ENCODE measurements at regions not wholly inside any gene's neighbourhood (a gene's known extent, or its start where the extent isn't known, plus 50 kb on each side); places are given as distances from the start of the nearest gene placed in this dataset.

GRCh38 chr9:96171728-96172127, 130.2 kb downstream of the HSD17B3 start:
- 87 to 96% methylated on average over 6 of the region's 6 CpGs for WGBS, 2 donors
- no peaks in the 10 kb centered on the region for H3K4me1 ChIP-seq (ENCODE audit: control insufficient read depth in 1 of 2, insufficient read depth in 2 of 2, low read length in 2 of 2)
- no peak for ATAC-seq (ENCODE audit: low FRiP score)
- DNase-seq = no peak
- H3K9me3 ChIP-seq (ENCODE audit: control insufficient read depth, low read length) = no peaks in the 10 kb centered on the region
- no peak overlapping the region for H3K27ac ChIP-seq (ENCODE audit: low read depth in 1 of 2, low read length in 2 of 2)
- H3K4me3 ChIP-seq (ENCODE audit: low read length in 2 of 2) = no peak overlapping the region
- H3K36me3 ChIP-seq (ENCODE audit: control insufficient read depth in 1 of 2, insufficient read depth in 2 of 2, low read length in 1 of 2) = no peaks in the 10 kb centered on the region
- intact Hi-C loops (cut with DNase I) = no loop called here
- no peaks in the 10 kb centered on the region for H3K27me3 ChIP-seq (ENCODE audit: control insufficient read depth in 1 of 2, insufficient read depth in 2 of 2, low read length in 1 of 2)

GRCh38 chr9:96169901-96170300, 132.1 kb downstream of the HSD17B3 start:
- DNase-seq = no peak
- no peak overlapping the region for H3K27ac ChIP-seq (ENCODE audit: low read depth in 1 of 2, low read length in 2 of 2)
- H3K36me3 ChIP-seq (ENCODE audit: control insufficient read depth in 1 of 2, insufficient read depth in 2 of 2, low read length in 1 of 2) = no peaks in the 10 kb centered on the region
- no peaks in the 10 kb centered on the region for H3K4me1 ChIP-seq (ENCODE audit: control insufficient read depth in 1 of 2, insufficient read depth in 2 of 2, low read length in 2 of 2)
- no peak overlapping the region for H3K4me3 ChIP-seq (ENCODE audit: low read length in 2 of 2)
- intact Hi-C loops (cut with DNase I) = no loop called here
- 95 to 97% methylated on average over 6 of the region's 6 CpGs for WGBS, 2 donors
- no peaks in the 10 kb centered on the region for H3K9me3 ChIP-seq (ENCODE audit: control insufficient read depth, low read length)
- no peaks in the 10 kb centered on the region for H3K27me3 ChIP-seq (ENCODE audit: control insufficient read depth in 1 of 2, insufficient read depth in 2 of 2, low read length in 1 of 2)
- ATAC-seq (ENCODE audit: low FRiP score) = no peak

GRCh38 chr9:96169484-96169883, 132.5 kb downstream of the HSD17B3 start:
- H3K4me3 ChIP-seq (ENCODE audit: low read length in 2 of 2) = no peak overlapping the region
- no peak overlapping the region for H3K27ac ChIP-seq (ENCODE audit: low read depth in 1 of 2, low read length in 2 of 2)
- H3K36me3 ChIP-seq (ENCODE audit: control insufficient read depth in 1 of 2, insufficient read depth in 2 of 2, low read length in 1 of 2) = no peaks in the 10 kb centered on the region
- no peaks in the 10 kb centered on the region for H3K4me1 ChIP-seq (ENCODE audit: control insufficient read depth in 1 of 2, insufficient read depth in 2 of 2, low read length in 2 of 2)
- H3K27me3 ChIP-seq (ENCODE audit: control insufficient read depth in 1 of 2, insufficient read depth in 2 of 2, low read length in 1 of 2) = no peaks in the 10 kb centered on the region
- intact Hi-C loops (cut with DNase I) = no loop called here
- DNase-seq = no peak
- no peaks in the 10 kb centered on the region for H3K9me3 ChIP-seq (ENCODE audit: control insufficient read depth, low read length)
- WGBS, 2 donors = 90 to 91% methylated on average over 15 of the region's 15 CpGs
- ATAC-seq (ENCODE audit: low FRiP score) = no peak

GRCh38 chr9:96168882-96169281, 133.1 kb downstream of the HSD17B3 start:
- Histone ChIP-seq H3K27ac (ENCODE audit: low read depth in 1 of 2, low read length in 2 of 2) (no peak overlapping the region), H3K4me1 (ENCODE audit: control insufficient read depth in 1 of 2, insufficient read depth in 2 of 2, low read length in 2 of 2) (no peaks in the 10 kb centered on the region), H3K9me3 (ENCODE audit: control insufficient read depth, low read length) (no peaks in the 10 kb centered on the region), H3K36me3 (ENCODE audit: control insufficient read depth in 1 of 2, insufficient read depth in 2 of 2, low read length in 1 of 2) (no peaks in the 10 kb centered on the region), H3K4me3 (ENCODE audit: low read length in 2 of 2) (no peak overlapping the region), H3K27me3 (ENCODE audit: control insufficient read depth in 1 of 2, insufficient read depth in 2 of 2, low read length in 1 of 2) (no peaks in the 10 kb centered on the region)
- intact Hi-C loops (cut with DNase I) = no loop called here
- 91 to 92% methylated on average over 10 of the region's 10 CpGs for WGBS, 2 donors
- DNase-seq = no peak
- ATAC-seq (ENCODE audit: low FRiP score) = no peak

- no peak for ATAC-seq (ENCODE audit: low FRiP score)
- H3K4me3 ChIP-seq (ENCODE audit: low read length in 2 of 2) = no peak overlapping the region
- 96 to 97% methylated on average over 15 of the region's 15 CpGs for WGBS, 2 donors
- no peaks in the 10 kb centered on the region for H3K27me3 ChIP-seq (ENCODE audit: control insufficient read depth in 1 of 2, insufficient read depth in 2 of 2, low read length in 1 of 2)
- H3K27ac ChIP-seq (ENCODE audit: low read depth in 1 of 2, low read length in 2 of 2) = no peak overlapping the region
- intact Hi-C loops (cut with DNase I) = no loop called here
- DNase-seq = peak in 1 of 2 donors; percentile 33
- H3K36me3 ChIP-seq (ENCODE audit: control insufficient read depth in 1 of 2, insufficient read depth in 2 of 2, low read length in 1 of 2) = no peaks in the 10 kb centered on the region
- no peaks in the 10 kb centered on the region for H3K4me1 ChIP-seq (ENCODE audit: control insufficient read depth in 1 of 2, insufficient read depth in 2 of 2, low read length in 2 of 2)
- H3K9me3 ChIP-seq (ENCODE audit: control insufficient read depth, low read length) = no peaks in the 10 kb centered on the region
These were observed 135.0 kb downstream of the HSD17B3 start for GRCh38 chr9:96167011-96167410.

- intact Hi-C loops (cut with DNase I) = no loop called here
- Histone ChIP-seq H3K27me3 (ENCODE audit: control insufficient read depth in 1 of 2, insufficient read depth in 2 of 2, low read length in 1 of 2) (no peaks in the 10 kb centered on the region), H3K27ac (ENCODE audit: low read depth in 1 of 2, low read length in 2 of 2) (no peak overlapping the region), H3K9me3 (ENCODE audit: control insufficient read depth, low read length) (peaks cover 2% of the 10 kb centered on the region), H3K4me1 (ENCODE audit: control insufficient read depth in 1 of 2, insufficient read depth in 2 of 2, low read length in 2 of 2) (no peaks in the 10 kb centered on the region), H3K36me3 (ENCODE audit: control insufficient read depth in 1 of 2, insufficient read depth in 2 of 2, low read length in 1 of 2) (no peaks in the 10 kb centered on the region), H3K4me3 (ENCODE audit: low read length in 2 of 2) (no peak overlapping the region)
- ATAC-seq (ENCODE audit: low FRiP score) (no peak), DNase-seq (peak in 1 of 2 donors; percentile 36)
- WGBS, 2 donors = 83 to 85% methylated on average over 11 of the region's 11 CpGs
These were observed 137.7 kb downstream of the HSD17B3 start for GRCh38 chr9:96164268-96164683.

GRCh38 chr9:96163712-96164111, 138.3 kb downstream of the HSD17B3 start:
- intact Hi-C loops (cut with DNase I) = no loop called here
- no peaks in the 10 kb centered on the region for H3K4me1 ChIP-seq (ENCODE audit: control insufficient read depth in 1 of 2, insufficient read depth in 2 of 2, low read length in 2 of 2)
- H3K27ac ChIP-seq (ENCODE audit: low read depth in 1 of 2, low read length in 2 of 2) = no peak overlapping the region
- H3K27me3 ChIP-seq (ENCODE audit: control insufficient read depth in 1 of 2, insufficient read depth in 2 of 2, low read length in 1 of 2) = no peaks in the 10 kb centered on the region
- WGBS, 2 donors = 90 to 93% methylated on average over 14 of the region's 14 CpGs
- H3K9me3 ChIP-seq (ENCODE audit: control insufficient read depth, low read length) = peaks cover 2% of the 10 kb centered on the region
- ATAC-seq (ENCODE audit: low FRiP score) (no peak), DNase-seq (peak in 1 of 2 donors; percentile 31)
- no peaks in the 10 kb centered on the region for H3K36me3 ChIP-seq (ENCODE audit: control insufficient read depth in 1 of 2, insufficient read depth in 2 of 2, low read length in 1 of 2)
- H3K4me3 ChIP-seq (ENCODE audit: low read length in 2 of 2) = no peak overlapping the region

- intact Hi-C loops (cut with DNase I) = no loop called here
- no peaks in the 10 kb centered on the region for H3K27me3 ChIP-seq (ENCODE audit: control insufficient read depth in 1 of 2, insufficient read depth in 2 of 2, low read length in 1 of 2)
- DNase-seq = no peak
- H3K36me3 ChIP-seq (ENCODE audit: control insufficient read depth in 1 of 2, insufficient read depth in 2 of 2, low read length in 1 of 2) = no peaks in the 10 kb centered on the region
- peaks cover 2% of the 10 kb centered on the region for H3K9me3 ChIP-seq (ENCODE audit: control insufficient read depth, low read length)
- ATAC-seq (ENCODE audit: low FRiP score) = no peak
- no peak overlapping the region for H3K4me3 ChIP-seq (ENCODE audit: low read length in 2 of 2)
- H3K4me1 ChIP-seq (ENCODE audit: control insufficient read depth in 1 of 2, insufficient read depth in 2 of 2, low read length in 2 of 2) = no peaks in the 10 kb centered on the region
- 74 to 79% methylated on average over 7 of the region's 7 CpGs for WGBS, 2 donors
- H3K27ac ChIP-seq (ENCODE audit: low read depth in 1 of 2, low read length in 2 of 2) = no peak overlapping the region
These were observed 138.8 kb downstream of the HSD17B3 start for GRCh38 chr9:96163161-96163560.

- Histone ChIP-seq H3K9me3 (ENCODE audit: control insufficient read depth, low read length) (peaks cover 2% of the 10 kb centered on the region), H3K4me1 (ENCODE audit: control insufficient read depth in 1 of 2, insufficient read depth in 2 of 2, low read length in 2 of 2) (no peaks in the 10 kb centered on the region), H3K4me3 (ENCODE audit: low read length in 2 of 2) (no peak overlapping the region), H3K27ac (ENCODE audit: low read depth in 1 of 2, low read length in 2 of 2) (no peak overlapping the region), H3K36me3 (ENCODE audit: control insufficient read depth in 1 of 2, insufficient read depth in 2 of 2, low read length in 1 of 2) (no peaks in the 10 kb centered on the region), H3K27me3 (ENCODE audit: control insufficient read depth in 1 of 2, insufficient read depth in 2 of 2, low read length in 1 of 2) (no peaks in the 10 kb centered on the region)
- ATAC-seq (ENCODE audit: low FRiP score) = no peak
- peak in 1 of 2 donors; percentile 20 for DNase-seq
- intact Hi-C loops (cut with DNase I) = no loop called here
- WGBS, 2 donors = 75 to 80% methylated on average over 7 of the region's 7 CpGs
These were observed 140.2 kb downstream of the HSD17B3 start for GRCh38 chr9:96161819-96162218.

All from aorta (tissue), 5 donors.